ENCODE measurements at regions not wholly inside any gene's neighbourhood (a gene's known extent, or its start where the extent isn't known, plus 50 kb on each side); places are given as distances from the start of the nearest gene placed in this dataset.

GRCh38 chr1:208807446-208808127 is 563.4 kb upstream of the PLXNA2 start:
- no peak for DNase-seq

- DNase-seq = no peak
Measured at GRCh38 chr1:208808301-208808700, 564.1 kb upstream of the PLXNA2 start.

DNA sequence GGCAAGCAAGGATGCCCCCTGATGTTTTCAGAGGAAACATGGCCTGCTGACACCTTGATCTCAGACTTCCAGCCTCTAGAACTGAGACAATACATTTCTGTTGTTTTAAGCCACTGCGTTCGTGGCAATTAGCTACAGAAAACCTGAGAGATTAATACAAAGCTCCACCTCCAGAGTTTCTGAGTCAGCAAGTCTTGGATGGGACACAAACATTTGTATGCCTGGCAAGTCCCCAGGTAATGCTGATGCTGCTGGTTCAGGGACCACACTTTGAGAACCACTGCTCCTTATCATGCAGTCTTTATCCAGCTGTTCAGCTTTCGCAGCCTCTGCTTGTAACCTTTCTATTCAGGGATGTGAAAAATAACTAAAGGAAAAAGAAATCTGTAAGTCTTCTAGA is 565.7 kb upstream of the PLXNA2 start:
- no peak for DNase-seq

GRCh38 chr1:208818770-208819445 is 574.7 kb upstream of the PLXNA2 start:
- no peak for DNase-seq

DNA sequence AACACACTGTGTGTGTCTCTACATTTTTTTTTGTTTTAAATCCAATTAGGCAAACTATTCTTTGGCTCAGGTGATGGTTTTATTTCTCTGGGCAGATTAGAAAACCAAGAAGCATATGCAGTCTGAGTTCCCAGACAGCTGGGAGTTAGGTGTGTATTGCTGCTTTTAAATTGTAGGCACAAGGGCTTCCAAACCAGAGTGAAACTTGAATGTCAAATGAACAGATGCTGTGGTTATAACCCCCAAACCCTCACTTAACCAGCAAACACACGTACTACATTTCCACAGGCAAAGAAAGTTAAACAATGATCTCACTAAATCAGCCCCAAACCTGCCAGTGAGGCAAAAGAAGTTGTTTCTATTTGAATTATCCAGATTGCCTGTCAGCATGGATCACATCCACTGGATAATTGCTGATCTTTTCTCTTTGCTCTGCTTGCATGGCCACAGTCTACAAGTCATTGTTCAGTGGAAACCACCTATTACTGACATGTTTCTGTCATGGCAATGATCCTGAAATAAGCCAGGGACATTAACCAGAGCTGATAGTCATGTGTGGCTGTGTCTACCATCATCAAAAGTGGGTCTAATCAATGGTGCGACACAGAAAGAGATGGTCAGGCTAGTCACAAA is 576.5 kb upstream of the PLXNA2 start:
- DNase-seq = peak; percentile 27

DNA sequence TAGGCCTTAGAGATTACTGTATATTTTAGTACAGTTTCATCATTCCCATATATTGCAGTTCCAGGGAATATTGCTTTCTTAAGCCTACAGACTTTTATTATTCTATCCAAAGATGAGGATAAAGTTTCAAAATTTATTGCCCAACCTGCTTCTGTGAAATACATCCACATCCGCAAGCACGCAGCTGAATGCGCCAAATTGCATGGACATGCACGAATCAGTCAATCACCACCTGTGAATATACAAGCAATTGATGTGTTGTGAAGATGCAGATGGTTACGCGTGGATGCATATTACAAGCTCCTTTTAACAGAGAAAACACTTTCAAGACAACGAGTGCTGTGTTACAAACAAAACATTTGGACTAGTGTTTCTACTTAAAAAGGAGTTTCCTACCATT is 577.8 kb upstream of the PLXNA2 start:
- DNase-seq = no peak

DNA sequence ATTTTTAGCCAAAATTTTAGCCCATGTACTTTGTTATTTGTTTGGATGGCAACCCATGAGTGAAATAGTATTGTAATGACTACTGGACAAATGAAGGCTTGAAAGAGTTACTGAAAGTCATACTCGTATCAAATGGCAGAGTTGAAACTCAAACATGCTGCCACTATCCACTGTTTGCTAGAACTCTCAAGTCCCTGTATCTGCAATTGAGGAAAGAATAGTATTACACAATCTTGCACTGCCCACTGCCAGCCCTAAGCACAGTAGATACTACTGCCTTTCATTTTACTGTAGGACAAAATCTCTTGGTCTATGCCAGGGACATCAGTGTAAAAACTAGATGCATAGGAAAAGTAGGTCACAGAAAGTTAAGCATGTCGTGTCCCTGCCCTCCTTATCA is 581.1 kb upstream of the PLXNA2 start:
- no peak for DNase-seq

GRCh38 chr1:208829595-208829994 is 585.4 kb upstream of the PLXNA2 start:
- DNase-seq = no peak

GRCh38 chr1:208834381-208835096 is 590.4 kb upstream of the PLXNA2 start:
- peak; percentile 85 for DNase-seq

GRCh38 chr1:208835097-208835463 is 590.9 kb upstream of the PLXNA2 start:
- DNase-seq = peak; percentile 85

DNA sequence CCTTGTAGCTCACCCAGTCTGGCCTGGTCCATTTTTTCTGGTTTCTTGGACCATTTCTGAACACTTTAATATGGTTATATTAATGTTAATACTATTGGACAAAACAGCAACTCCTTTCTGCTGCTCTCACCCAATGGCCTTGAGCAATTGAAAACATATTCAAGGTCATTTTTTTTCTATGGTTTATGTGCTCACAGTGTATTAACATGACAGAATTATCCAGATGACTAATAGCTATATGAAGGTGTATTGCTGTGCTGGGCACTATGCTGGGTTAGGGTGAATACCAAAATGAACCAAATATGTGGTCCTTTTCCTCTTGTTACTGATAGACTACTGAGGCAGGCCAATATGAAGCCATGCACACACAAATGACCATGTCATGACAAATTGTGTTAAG is 591.6 kb upstream of the PLXNA2 start:
- DNase-seq = no peak

DNA sequence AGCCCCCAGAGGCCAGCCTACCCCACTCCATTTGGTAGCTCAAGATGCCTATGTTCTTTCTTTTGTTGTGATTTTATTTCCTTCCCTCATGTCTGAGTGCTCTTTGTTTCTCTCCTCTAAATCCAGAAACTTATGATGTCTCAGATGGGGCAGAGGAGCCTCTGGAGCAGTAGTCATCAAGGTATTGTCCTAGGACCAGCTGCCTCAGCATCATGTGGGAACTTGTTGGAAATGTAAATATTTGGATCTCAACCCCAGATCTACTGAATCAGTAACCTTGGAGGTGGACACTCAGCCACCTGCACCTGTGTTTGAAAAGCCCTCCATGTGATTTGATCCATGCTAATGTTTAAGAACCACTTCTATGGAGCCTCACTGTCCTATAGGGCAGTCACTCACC is 593.1 kb upstream of the PLXNA2 start:
- peak; percentile 94 for DNase-seq

GRCh38 chr1:208841436-208841835 is 597.3 kb upstream of the PLXNA2 start:
- DNase-seq = no peak

DNA sequence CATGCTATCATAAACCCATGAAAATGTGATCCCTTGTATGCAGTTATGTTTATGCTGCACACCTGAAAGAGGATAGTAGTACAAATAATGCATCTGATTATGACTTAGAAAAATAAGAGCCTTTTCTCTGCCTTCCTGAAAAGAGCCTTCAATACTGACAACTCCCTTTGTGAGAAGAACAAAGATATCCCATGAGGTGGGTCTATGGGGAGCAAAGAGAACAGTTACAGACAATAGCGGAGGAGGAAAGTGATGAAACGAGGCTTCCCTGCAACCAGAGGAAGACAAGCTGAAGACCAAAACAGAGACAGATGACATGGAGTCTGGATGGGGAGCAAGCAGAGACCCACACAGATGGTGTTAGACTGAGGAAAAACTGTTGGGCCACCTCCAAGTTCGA is 598.3 kb upstream of the PLXNA2 start:
- DNase-seq = no peak

DNA sequence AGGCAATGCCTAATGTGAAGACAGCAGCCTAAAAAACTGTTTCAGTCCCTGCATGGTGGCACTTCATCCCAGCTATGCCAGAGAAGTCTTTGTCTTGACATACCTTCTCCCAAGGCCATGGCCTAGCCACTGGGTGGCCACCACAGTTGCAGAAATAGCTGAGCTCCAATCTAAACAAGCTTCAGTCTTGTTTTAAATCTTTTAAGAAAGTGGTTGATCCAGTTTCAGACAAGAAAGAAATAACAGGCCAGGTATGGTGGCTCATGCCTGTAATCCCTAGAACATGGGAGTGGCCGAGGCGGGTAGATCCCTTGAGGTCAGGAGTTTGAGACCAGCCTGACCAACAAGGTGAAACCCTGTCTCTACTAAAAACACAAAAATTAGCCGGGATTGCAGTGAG is 600.0 kb upstream of the PLXNA2 start:
- DNase-seq = no peak

- DNase-seq = no peak
Measured at GRCh38 chr1:208848854-208849253, 604.7 kb upstream of the PLXNA2 start.

DNA sequence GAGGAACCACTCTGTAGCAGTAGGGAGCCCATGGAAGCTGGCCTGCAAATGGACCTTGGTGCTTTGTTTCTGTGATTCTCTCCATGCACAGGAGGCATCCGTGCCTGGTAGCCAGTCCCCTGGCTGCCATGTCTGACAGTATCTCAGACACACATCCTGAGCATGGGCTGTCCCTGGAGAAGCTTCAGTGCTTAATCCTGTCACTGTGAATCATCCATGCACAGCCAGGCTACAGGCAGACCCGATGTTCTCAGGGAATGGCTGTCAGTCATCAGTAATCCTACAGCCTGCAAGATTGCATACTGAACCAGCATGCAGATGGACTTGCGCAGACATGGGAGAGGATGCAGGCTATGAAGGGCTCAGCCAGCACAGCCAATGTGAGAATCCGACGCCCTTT is 606.3 kb upstream of the PLXNA2 start:
- peak; percentile 12 for DNase-seq

DNA sequence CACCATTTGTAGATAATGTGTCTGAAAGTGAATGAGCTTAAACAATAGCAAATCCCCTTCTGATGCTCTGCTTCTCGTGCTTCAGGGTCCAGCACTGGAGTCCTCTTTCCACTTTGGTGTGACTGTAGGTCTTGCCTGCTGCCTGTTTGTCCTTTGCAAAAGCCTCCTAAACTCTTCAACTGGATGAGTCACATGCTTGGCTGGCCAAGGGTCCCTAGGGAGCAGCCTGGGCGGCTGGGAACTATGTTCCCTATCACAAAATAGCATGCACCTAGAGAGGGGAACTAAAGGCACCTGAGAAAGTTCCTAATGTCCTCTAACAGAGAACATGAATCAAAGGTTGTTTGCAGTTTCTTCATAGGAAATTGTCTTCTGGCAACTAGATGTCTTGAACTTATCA is 607.2 kb upstream of the PLXNA2 start:
- DNase-seq = peak; percentile 17

DNA sequence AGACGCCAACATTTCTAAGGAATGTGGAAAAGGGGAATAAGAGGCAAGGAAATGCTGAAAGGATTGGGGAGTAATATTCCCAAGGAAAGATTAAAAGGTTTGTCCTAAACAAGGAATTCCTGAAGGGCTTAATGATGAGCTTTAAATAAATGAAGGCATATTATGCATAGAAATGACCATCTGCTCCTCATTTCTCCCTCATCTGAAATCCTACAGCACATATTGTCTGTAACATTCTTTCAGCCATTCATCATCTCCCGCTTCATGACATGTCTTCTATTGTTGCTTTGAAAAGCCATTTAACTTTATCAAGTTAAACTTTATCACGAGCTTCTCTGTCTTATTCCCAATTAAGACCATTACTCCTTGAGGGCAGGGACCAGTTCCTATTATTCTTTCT is 608.7 kb upstream of the PLXNA2 start:
- DNase-seq = no peak

DNA sequence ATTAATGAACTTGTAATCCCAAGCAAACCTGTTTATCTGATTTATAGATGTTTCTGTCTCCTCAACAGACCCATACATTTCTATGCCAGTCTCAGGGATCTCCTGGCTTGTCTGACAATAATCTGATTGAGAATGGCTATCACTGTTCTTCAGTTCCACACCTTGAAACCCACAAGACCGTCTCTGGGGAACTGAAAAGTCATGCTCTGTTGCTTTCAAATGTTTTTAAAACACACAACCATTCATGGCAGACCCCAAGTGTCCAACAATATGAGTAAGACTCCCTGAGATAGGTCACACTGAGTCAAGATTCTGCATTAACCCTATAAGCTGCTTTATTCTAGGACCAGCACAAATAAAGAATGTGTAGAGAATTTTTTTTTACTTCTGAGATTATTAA is 611.2 kb upstream of the PLXNA2 start:
- no peak for DNase-seq

- no peak for DNase-seq
Measured at GRCh38 chr1:208857465-208857864, 613.3 kb upstream of the PLXNA2 start.

- DNase-seq = no peak
Measured at GRCh38 chr1:208858738-208859137, 614.6 kb upstream of the PLXNA2 start.

DNA sequence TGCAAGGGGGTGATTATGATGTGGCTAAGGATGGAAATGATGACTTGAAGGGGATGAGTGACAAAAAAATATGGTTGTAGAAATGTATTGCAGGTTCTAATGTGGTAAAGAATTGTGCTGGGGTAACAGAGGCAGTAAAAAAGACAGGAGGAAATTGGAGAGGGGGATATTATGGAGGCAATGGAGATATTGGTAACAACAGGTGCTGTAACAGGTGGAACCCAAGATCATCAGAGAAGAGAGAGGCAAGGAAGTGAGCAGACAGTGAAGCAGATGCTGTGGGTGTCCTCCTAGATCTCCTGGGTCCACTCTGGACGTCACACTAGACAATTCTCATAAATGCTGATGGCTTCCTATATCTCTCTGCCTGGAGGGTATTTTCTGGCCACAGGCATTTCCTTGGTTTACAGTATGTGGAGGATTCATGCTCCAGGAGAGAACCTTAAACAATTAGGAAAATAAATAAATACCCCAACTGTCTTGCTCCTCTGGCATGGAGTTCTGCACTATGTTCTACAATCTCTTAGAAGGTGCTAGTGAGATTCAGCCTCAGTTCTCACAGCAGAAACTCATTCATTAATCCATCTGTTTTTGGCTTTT is 620.3 kb upstream of the PLXNA2 start:
- no peak for DNase-seq
